Neural progenitor cell (in vitro differentiated cells): ENCODE measurements at regions not wholly inside any gene's neighbourhood (a gene's known extent, or its start where the extent isn't known, plus 50 kb on each side); places are given as distances from the start of the nearest gene placed in this dataset.

Experiments
- CTCF ChIP-seq: fragments of 200-600 bp; sonication (generic); IDR thresholded peaks from 2 replicates; pipeline ENCODE4 v1.5.1; 2017; ENCODE audit warnings: antibody characterized with exemption, mild to moderate bottlenecking
- EZH2 ChIP-seq: fragments of 200-600 bp; sonication (generic); IDR thresholded peaks from 2 replicates; pipeline ENCODE4 v1.6.1; 2017; ENCODE audit warnings: antibody characterized with exemption, mild to moderate bottlenecking, moderate library complexity
- EZH2phosphoT487 ChIP-seq: fragments of 200-600 bp; sonication (generic); IDR thresholded peaks from 2 replicates; pipeline ENCODE4 v1.6.1; 2017; ENCODE audit warnings: antibody characterized with exemption

- no peak for TF ChIP-seq EZH2
- no peak for TF ChIP-seq CTCF
- no peak for TF ChIP-seq EZH2phosphoT487
These were observed 537.7 kb downstream of the LMO4 start for GRCh38 chr1:87866416-87866815.
